HG02981 (cell line): ENCODE measurements at regions not wholly inside any gene's neighbourhood (a gene's known extent, or its start where the extent isn't known, plus 50 kb on each side); places are given as distances from the start of the nearest gene placed in this dataset.
"Not testable (repeated sequence)": the region's sequence is repeated elsewhere in the genome, so short reads cannot be mapped to it uniquely, and the experiment has no call there.

Experiments used
- ATAC-seq: cut with Tn5 transposase; IDR thresholded peaks from one replicate; pipeline ENCODE4 v1.9.1; 2021; ENCODE audit warnings: mild to moderate bottlenecking, moderate library complexity; ENCODE audit not compliant: unreplicated experiment

GRCh38 chr2:149885946-149886345 is 298.4 kb upstream of the MMADHC start:
- no peak for ATAC-seq

GRCh38 chr2:149885468-149885867 is 297.9 kb upstream of the MMADHC start:
- no peak for ATAC-seq

GRCh38 chr2:149884871-149885270 is 297.3 kb upstream of the MMADHC start:
- ATAC-seq, result no peak

- no peak for ATAC-seq
Observed at GRCh38 chr2:149877913-149878312, 290.3 kb upstream of the MMADHC start.

GRCh38 chr2:149877074-149877473 is 289.5 kb upstream of the MMADHC start:
- ATAC-seq, result no peak

GRCh38 chr2:149873936-149874335 is 286.4 kb upstream of the MMADHC start:
- no peak for ATAC-seq

GRCh38 chr2:149872638-149873150 is 285.1 kb upstream of the MMADHC start:
- ATAC-seq, result no peak

- no peak for ATAC-seq
Observed at GRCh38 chr2:149872041-149872440, 284.5 kb upstream of the MMADHC start.

- ATAC-seq, result no peak
Observed at GRCh38 chr2:149871091-149871885, 283.7 kb upstream of the MMADHC start.

- ATAC-seq, result no peak
Observed at GRCh38 chr2:149863227-149863626, 275.7 kb upstream of the MMADHC start.

- no peak for ATAC-seq
Observed at GRCh38 chr2:149861034-149861433, 273.5 kb upstream of the MMADHC start.

- no peak for ATAC-seq
Observed at GRCh38 chr2:149860276-149860921, 272.8 kb upstream of the MMADHC start.

GRCh38 chr2:149858901-149859634 is 271.5 kb upstream of the MMADHC start:
- ATAC-seq, result no peak

- ATAC-seq, result no peak
Observed at GRCh38 chr2:149858216-149858615, 270.6 kb upstream of the MMADHC start.

GRCh38 chr2:149857344-149857743 is 269.8 kb upstream of the MMADHC start:
- ATAC-seq, result no peak

- ATAC-seq, result not testable (repeated sequence)
Observed at GRCh38 chr2:149855859-149856258, 268.3 kb upstream of the MMADHC start.

GRCh38 chr2:149849591-149849990 is 262.0 kb upstream of the MMADHC start:
- no peak for ATAC-seq

GRCh38 chr2:149849136-149849535 is 261.6 kb upstream of the MMADHC start:
- no peak for ATAC-seq

GRCh38 chr2:149841396-149841795 is 253.8 kb upstream of the MMADHC start:
- ATAC-seq, result no peak

- no peak for ATAC-seq
Observed at GRCh38 chr2:149832324-149832723, 244.7 kb upstream of the MMADHC start.

GRCh38 chr2:149828520-149829210 is 241.1 kb upstream of the MMADHC start:
- no peak for ATAC-seq
